Thyroid gland (tissue), 4 donors: ENCODE measurements at regions not wholly inside any gene's neighbourhood (a gene's known extent, or its start where the extent isn't known, plus 50 kb on each side); places are given as distances from the start of the nearest gene placed in this dataset.

Experiments used
- CTCF ChIP-seq, 6 experiments: fragments of 200-600 bp in 3 of 6; fragments of 450-650 bp in 3 of 6; sonication (generic) in 3 of 6; IDR thresholded peaks; one replicate each; pipeline ENCODE4 v1.5.1; 2016 to 2019; ENCODE audit warnings: antibody characterized with exemption in 6 of 6, mild to moderate bottlenecking in 2 of 6, inconsistent platforms in 1 of 6, moderate library complexity in 1 of 6
- POLR2A ChIP-seq, 2 donors: fragments of 450-650 bp; IDR thresholded peaks; one replicate each; pipeline ENCODE4 v1.6.1; 2017; ENCODE audit warnings: antibody characterized with exemption in 2 of 2, mild to moderate bottlenecking in 2 of 2, moderate library complexity in 1 of 2

GRCh38 chr6:141552031-141552430 lies 580.7 kb upstream of the GJE1 start:
- no peak for TF ChIP-seq CTCF (IDR thresholded peaks at IDR 0.05)
- TF ChIP-seq POLR2A (IDR thresholded peaks at IDR 0.05), result no peak
